AG08395 (cell line): ENCODE measurements at regions not wholly inside any gene's neighbourhood (a gene's known extent, or its start where the extent isn't known, plus 50 kb on each side); places are given as distances from the start of the nearest gene placed in this dataset.
"Not testable (repeated sequence)": the region's sequence is repeated elsewhere in the genome, so short reads cannot be mapped to it uniquely, and the experiment has no call there.

Source experiments
- DNase-seq: peaks from one replicate; pipeline ENCODE4 v3.0.0; 2012; ENCODE audit warnings: mixed read lengths, low spot score

GRCh38 chrX:953879-954482 lies 258.5 kb downstream of the CRLF2 start:
- DNase-seq = no peak

GRCh38 chrX:952816-953215 lies 259.6 kb downstream of the CRLF2 start:
- no peak for DNase-seq

GRCh38 chrX:947262-947661 lies 265.2 kb downstream of the CRLF2 start:
- not testable (repeated sequence) for DNase-seq

- DNase-seq = no peak
Measured at GRCh38 chrX:943035-943434, 269.4 kb downstream of the CRLF2 start.

GRCh38 chrX:940691-941090 lies 271.8 kb downstream of the CRLF2 start:
- no peak for DNase-seq

- no peak for DNase-seq
Measured at GRCh38 chrX:936979-937769, 275.3 kb downstream of the CRLF2 start.

GRCh38 chrX:933611-934010 lies 278.8 kb downstream of the CRLF2 start:
- DNase-seq = no peak

- no peak for DNase-seq
Measured at GRCh38 chrX:928606-929005, 283.8 kb downstream of the CRLF2 start.

- DNase-seq = no peak
Measured at GRCh38 chrX:926991-927390, 285.5 kb downstream of the CRLF2 start.

GRCh38 chrX:926070-926469 lies 286.4 kb downstream of the CRLF2 start:
- DNase-seq = no peak

GRCh38 chrX:925652-926061 lies 286.8 kb downstream of the CRLF2 start:
- no peak for DNase-seq

GRCh38 chrX:925094-925493 lies 287.4 kb downstream of the CRLF2 start:
- no peak for DNase-seq

GRCh38 chrX:924017-924416 lies 288.4 kb downstream of the CRLF2 start:
- DNase-seq = no peak

GRCh38 chrX:920234-920799 lies 289.7 kb downstream of the SHOX start:
- peak; percentile 44 for DNase-seq

GRCh38 chrX:916230-916599 lies 285.6 kb downstream of the SHOX start:
- DNase-seq = no peak

GRCh38 chrX:915427-916229 lies 285.0 kb downstream of the SHOX start:
- no peak for DNase-seq

- DNase-seq = no peak
Measured at GRCh38 chrX:914206-914605, 283.6 kb downstream of the SHOX start.

GRCh38 chrX:912677-913076 lies 282.1 kb downstream of the SHOX start:
- DNase-seq = no peak

GRCh38 chrX:909068-909467 lies 278.5 kb downstream of the SHOX start:
- DNase-seq = not testable (repeated sequence)

GRCh38 chrX:906586-906985 lies 276.0 kb downstream of the SHOX start:
- no peak for DNase-seq

GRCh38 chrX:905848-906566 lies 275.4 kb downstream of the SHOX start:
- DNase-seq = no peak

- no peak for DNase-seq
Measured at GRCh38 chrX:903116-903515, 272.5 kb downstream of the SHOX start.
